CD4-positive, alpha-beta T cell treated with Interleukin-12 subunit alpha and Interleukin-12 subunit beta, for 1 hour (primary cell): ENCODE measurements at regions not wholly inside any gene's neighbourhood (a gene's known extent, or its start where the extent isn't known, plus 50 kb on each side); places are given as distances from the start of the nearest gene placed in this dataset.

ENCODE experiments used
- DNase-seq: peaks from one replicate; pipeline ENCODE4 v3.0.0-alpha.2; 2020

GRCh38 chr22:48742556-48743343 lies 1084.9 kb downstream of the BRD1 start:
- DNase-seq: no peak

GRCh38 chr22:48742191-48742555 lies 1085.5 kb downstream of the BRD1 start:
- DNase-seq: no peak

- no peak for DNase-seq
These were observed 1086.1 kb downstream of the BRD1 start for GRCh38 chr22:48741540-48741939.

GRCh38 chr22:48740731-48741405 lies 1086.8 kb downstream of the BRD1 start:
- no peak for DNase-seq

GRCh38 chr22:48740086-48740730 lies 1087.5 kb downstream of the BRD1 start:
- no peak for DNase-seq

GRCh38 chr22:48739348-48740085 lies 1088.2 kb downstream of the BRD1 start:
- no peak for DNase-seq

GRCh38 chr22:48738204-48738980 lies 1089.3 kb downstream of the BRD1 start:
- DNase-seq: no peak

- DNase-seq: no peak
These were observed 1090.0 kb downstream of the BRD1 start for GRCh38 chr22:48737461-48738203.

GRCh38 chr22:48736593-48737460 lies 1090.8 kb downstream of the BRD1 start:
- DNase-seq: no peak

GRCh38 chr22:48734961-48735360 lies 1092.7 kb downstream of the BRD1 start:
- no peak for DNase-seq

- DNase-seq: no peak
These were observed 1093.3 kb downstream of the BRD1 start for GRCh38 chr22:48734359-48734758.

GRCh38 chr22:48729499-48730171 lies 1098.0 kb downstream of the BRD1 start:
- no peak for DNase-seq

GRCh38 chr22:48727454-48728058 lies 1100.1 kb downstream of the BRD1 start:
- no peak for DNase-seq

- DNase-seq: no peak
These were observed 1102.8 kb downstream of the BRD1 start for GRCh38 chr22:48724899-48725298.

GRCh38 chr22:48722661-48723060 lies 1105.0 kb downstream of the BRD1 start:
- DNase-seq: no peak

GRCh38 chr22:48721395-48721669 lies 1106.3 kb downstream of the BRD1 start:
- DNase-seq: no peak

GRCh38 chr22:48720662-48721394 lies 1106.8 kb downstream of the BRD1 start:
- no peak for DNase-seq

- DNase-seq: no peak
These were observed 1107.6 kb downstream of the BRD1 start for GRCh38 chr22:48719978-48720661.
